HG03066 (cell line): ENCODE measurements at regions not wholly inside any gene's neighbourhood (a gene's known extent, or its start where the extent isn't known, plus 50 kb on each side); places are given as distances from the start of the nearest gene placed in this dataset.
"Not testable (repeated sequence)": the region's sequence is repeated elsewhere in the genome, so short reads cannot be mapped to it uniquely, and the experiment has no call there.

ENCODE experiments used
- ATAC-seq: cut with Tn5 transposase; IDR thresholded peaks from one replicate; pipeline ENCODE4 v1.9.1; 2021; ENCODE audit warnings: low read depth; ENCODE audit not compliant: unreplicated experiment

DNA sequence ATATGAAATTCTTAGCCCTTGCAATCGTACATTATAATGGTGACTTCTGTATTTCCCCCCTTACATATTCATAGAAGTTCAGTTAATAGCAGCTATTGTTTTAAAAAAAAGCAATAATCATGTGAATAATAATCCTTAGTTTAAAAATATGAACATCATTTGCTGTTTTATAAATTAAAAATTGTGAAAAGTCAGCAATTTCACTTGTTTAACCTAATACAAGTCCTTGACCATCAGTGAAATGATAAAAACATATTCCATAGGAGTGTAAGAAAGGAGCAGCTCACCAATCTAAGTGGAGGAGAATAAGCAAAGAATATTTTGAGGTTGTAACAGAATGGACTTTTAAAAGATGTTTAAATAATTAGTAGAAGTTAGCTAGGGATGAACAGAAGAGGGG, 650.2 kb downstream of the SUCLG1 start:
- no peak for ATAC-seq

DNA sequence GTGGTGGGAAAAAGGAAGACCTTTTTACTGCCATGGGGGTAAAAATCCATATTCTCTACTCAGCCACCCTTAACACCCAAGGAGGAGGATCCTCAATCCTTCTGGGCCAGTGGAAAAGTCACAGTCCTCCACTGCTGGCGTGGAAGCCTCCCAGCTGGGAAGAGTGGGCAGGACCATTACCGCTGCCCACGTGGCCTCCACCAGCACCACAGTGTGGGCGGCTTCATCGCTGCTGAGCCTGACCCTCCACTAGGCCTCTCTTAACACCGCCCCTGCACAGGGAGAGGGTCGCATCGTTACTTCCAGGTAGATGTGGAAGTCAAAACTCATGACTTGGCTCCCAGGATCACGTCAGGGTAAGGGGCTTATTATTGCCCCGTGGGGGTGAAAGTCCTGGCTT, 656.5 kb downstream of the SUCLG1 start:
- no peak for ATAC-seq

DNA sequence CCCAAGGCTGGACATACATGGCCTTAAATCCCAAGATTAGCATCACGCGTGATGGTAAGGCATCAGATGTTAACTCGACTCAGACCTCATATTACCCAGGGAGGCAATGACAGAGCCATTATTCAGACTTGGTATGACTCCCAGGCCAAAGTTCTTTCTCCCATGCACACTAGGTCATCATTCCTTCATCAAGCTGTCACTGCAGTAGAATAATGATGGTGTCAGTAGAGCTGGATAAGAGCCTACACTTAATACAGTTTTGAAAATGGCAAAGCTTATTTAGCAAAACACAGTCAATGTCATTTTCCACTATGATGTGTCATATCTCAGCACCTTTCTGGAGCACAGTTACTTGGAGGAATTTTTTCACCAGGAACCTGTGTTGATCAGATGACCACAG, 663.3 kb downstream of the SUCLG1 start:
- no peak for ATAC-seq

DNA sequence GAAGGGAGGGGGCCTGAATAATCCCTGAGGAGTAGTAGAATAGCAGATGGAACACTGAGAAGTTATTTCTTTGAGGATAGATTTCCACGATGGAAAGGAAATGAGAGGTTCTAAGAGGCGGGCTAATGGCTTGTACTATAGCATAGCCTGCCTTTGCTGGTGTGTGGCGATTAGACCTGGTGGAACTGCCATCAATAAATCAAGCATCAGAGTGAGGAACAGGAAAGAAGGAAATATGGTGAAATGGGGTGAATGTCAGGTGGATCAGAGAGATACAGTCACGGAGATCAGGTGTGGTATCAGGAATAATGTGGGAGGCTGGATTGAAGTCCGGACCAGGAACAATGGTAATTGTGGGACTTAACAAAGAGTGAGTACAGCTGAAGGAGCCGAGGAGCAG, 668.6 kb downstream of the SUCLG1 start:
- not testable (repeated sequence) for ATAC-seq

DNA sequence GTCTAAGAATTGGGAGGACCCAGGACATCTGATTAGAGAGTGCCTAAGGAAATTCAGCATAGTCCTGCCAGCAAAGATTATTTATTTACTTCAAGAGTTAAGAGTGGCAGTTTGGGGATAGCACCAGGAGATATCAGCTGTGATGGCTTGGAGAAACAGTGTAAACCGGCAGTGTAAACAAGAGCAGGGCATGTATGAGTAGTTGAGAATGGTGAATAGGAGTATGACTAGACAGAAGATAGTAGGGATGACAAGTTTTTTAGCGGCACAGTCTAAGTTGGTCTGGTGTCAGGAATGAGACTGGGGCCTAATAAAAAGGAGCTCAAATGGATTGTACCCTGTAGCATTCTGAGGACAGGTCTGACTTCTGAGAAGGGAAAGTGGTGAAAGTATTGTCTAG, 669.4 kb downstream of the SUCLG1 start:
- ATAC-seq: not testable (repeated sequence)

DNA sequence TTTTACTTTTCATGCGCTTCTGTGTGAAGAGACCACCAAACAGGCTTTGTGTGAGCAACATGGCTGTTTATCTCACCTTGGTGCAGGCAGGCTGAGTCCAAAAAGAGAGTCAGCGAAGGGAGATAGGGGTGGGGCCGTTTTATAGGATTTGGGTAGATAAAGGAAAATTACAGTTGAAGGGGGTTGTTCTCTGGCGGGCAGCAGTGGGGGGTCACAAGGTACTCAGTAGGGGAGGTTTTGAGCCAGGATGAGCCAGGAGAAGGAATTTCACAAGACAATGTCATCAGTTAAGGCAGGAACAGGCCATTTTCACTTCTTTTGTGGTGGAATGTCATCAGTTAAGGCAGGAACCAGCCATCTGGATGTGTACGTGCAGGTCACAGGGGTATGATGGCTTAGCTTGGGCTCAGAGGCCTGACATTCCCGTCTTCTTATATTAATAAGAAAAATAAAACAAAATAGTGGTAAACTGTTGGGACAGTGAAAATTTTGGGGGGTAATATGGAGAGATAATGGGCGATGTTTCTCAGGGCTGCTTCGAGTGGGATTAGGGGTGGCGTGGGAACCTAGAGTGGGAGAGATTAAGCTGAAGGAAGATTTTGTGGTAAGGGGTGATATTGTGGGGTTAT, 670.0 kb downstream of the SUCLG1 start:
- not testable (repeated sequence) for ATAC-seq

DNA sequence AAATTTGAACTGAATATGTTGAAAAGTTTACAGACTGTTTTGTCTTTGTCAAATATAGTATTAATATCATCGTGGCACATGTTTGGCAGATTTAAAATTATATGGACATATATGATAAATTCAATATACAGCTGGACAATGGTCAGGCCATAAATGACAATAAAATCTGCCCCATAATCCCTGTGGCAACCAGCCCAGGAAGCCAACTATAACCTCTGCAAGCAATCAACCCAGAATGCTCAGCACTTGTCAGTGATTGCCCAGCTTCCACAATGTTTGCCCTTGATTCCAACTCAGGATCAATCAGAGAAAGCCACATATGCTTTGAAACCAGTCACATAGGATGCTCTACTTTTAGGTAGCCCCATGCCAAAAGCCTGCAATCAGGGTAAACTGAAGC, 671.9 kb downstream of the SUCLG1 start:
- no peak for ATAC-seq

DNA sequence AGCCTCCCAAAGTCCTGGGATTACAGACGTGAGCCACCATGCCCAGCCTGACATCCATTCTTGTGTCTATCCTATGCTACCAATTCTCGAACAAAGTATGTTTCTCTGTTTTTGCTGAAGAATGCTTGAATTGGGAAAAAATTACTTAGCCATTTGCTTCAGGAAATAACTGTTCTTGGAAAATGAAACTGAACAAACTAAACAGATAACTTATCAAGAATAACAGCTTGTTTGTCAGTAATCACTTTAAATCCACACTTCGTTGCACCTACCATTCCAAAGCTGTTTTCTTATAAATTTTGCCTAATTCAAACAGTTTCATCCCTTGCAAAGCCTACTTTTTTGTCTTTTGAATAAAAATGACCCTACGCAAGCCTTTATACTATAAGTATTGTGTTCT, 672.9 kb downstream of the SUCLG1 start:
- no peak for ATAC-seq

DNA sequence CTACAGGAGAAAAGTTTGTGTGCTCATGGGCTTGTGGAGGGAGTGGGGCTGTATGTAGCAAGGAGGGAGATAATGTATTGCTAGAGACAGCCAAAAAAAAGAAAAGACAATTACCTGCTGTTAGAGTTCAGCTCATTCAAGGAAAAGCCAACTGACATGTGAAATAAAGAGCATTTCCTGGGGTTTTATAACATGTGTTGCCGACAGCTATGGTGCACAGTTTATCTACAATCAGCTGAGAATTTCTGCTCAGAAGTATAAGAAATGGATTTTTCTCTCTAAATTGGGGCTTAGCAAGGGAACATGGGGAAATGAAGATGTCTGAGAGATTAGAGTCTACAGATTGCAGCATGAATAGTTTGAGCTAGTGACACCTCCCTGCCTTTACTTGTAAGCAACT, 674.1 kb downstream of the SUCLG1 start:
- no peak for ATAC-seq

DNA sequence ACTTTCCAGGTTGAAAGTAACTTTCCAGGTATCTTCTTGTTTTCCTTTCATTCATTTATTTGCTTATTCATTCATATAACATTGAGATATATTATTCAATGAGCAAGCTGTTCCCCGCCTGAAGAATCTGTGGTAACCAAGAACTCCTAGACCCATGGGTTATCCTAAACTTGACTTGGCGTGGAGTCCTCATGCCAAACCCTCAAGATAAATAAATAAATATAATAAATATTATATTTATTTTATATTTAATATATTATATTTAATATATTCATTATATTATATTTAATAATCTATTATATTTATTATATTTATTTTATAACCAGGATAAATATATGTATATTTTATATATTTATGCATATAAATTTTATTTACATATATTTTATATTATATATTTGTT, 674.8 kb downstream of the SUCLG1 start:
- ATAC-seq: no peak

DNA sequence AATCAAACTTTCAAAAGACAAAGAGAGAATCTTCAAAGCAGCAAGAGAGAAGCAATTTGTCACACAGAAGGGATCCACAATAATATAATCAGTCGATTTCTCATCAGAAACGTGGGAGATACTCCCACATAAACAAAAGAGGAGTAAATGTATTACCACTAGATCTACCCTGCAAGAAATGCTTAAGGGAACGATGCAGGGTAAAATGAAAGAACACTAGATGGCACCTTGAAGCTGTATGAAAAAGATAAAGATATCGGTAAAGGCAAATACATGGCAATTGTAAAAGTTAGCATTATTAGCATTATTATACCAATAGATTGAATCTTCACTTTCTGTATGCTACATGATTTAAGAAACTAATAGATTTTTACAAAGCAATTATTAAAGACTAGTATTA, 677.0 kb downstream of the SUCLG1 start:
- no peak for ATAC-seq

DNA sequence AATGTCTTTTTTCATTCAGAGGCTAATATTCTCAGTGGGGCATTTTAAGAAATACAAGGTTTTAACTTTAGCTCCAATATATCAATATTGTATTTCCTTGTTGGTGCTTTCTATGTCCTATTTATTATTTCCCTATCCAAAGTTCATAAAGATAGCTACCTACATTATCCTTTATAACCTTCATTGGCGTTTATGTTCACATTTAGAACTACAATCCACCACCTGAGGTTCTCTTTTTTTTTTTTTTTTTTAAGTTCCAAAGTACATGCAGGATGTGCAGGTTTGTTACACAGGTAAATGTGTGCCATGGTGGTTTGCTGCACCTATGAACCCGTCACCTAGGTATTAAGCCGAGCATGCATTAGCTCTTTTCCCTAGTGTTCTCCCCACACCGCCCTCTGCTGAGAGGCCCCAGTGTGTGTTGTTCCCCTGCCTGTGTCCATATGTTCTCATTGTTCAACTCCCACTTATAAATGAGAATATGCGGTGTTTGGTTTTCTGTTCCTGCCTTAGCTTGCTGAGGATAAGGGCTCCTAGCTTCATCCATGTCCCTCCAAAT, 694.6 kb downstream of the SUCLG1 start:
- no peak for ATAC-seq

DNA sequence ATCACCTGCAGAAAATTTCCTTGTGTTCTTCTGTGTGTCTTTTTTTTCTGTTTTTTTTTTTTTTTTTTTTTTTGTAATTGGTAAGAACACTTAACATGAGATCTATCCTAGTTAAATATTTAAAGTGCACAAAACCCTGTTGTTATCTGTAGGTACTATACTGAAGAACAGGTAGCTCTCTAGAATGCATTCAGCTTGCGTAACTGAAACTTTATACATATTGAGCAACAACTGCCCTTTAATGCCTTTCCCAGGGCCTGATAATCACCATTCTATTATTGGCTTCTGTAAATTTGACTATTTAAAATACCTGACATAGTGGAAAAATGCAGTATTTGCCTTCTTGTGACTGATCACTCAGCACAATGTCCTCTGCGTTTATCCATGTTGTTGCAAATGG, 701.8 kb downstream of the SUCLG1 start:
- no peak for ATAC-seq

DNA sequence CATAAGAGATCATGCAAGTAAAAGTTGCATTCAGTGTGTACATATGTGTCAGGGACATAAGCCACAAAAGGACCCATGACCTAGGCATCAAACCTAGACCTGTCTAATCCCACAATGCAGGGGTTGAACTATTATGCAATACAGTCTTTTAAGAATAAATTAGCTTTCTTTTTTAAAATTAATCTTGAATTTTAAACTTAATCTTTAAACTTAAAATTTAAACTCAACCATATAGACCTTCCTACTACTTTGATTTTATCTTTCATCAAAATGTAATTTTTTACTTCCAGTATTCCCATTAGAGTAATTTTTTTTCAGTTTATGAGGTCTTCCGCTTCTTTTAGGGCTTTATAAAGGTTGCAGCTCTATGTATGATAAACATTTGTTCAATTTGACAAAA, 702.9 kb downstream of the SUCLG1 start:
- ATAC-seq: no peak

DNA sequence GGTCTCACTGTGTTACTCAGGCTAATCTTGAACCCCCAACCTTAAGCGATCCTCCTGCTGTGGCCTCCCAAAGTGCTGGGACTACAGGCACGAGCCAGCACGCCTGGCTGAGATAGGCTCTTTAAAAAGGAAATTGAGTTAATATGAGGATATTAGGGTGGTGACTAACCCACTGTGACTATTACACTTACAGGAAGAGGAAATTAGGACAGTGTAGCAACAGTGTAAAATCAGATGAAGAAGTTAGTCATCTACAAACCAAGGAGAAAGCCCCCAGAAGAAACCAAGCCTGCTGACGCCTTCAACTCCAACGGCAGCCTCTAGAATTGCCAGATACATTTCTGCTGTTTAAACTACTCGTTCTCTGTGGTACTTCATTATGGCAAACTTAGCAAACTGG, 711.9 kb downstream of the SUCLG1 start:
- no peak for ATAC-seq

DNA sequence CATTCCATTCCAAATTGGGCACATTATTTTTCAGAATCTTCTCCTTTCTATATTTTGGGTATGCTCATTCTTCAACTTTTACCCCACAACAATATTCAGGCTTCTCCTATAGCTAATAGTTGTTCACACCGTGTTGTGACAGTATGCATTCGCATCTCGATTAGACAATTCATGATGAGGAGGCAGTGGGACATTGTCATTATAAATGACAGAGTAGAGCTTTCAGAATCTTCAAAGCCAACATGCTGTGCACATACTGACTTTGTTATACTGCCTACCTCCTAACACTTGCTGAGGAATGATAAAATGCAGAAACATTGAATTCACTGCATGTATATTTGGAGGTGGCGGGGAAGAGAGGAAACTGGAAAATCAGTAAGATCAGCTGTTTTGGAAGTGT, 714.2 kb downstream of the SUCLG1 start:
- ATAC-seq: no peak

DNA sequence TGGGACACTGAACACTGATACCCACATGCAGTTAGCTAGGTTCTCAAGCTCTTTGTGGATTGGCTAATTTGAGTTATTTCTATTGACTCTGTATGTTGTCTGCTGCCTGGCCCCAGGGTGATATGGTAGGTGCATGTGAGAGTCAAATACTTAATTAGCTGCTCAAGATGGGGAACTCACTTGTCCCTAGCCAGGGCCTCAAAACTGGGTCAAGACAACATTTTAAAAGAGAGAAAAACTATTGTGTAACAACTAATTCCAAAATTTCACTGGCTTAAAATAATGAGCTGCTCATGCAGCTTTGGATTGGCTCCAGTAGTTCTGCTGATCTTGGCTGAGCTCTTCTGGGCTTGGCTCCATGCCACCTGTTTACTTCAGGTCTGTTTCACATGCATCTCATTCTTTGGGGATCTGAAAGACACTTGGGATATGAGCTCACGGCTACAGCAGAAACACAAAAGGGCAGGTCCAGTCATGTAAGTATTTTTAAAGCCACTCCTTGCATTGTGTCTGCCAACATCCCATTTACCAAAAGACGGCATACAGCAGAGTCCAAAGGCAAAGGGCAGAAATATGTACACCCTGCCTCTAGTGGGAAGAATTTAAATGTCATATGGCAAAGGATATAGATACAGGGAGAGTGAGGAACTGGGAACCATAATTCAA, 716.8 kb downstream of the SUCLG1 start:
- no peak for ATAC-seq

DNA sequence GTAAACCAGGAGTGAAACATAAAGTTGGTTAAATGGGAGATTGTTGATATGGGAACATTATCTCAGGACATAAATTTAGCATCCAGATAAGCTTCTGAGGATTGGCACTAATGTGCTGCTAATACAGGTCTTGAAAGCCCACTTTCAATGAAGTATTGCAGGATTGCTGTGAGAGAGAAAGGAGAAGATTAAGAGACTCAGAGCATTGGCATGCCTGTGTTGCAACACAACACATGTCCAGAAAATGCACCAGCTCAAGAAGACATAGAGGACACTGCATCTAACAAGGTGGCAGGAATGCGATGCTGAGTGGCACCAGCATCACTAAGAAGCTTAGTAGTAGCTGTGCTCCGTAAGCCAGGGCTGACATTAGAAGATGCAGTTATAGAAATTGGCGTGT, 728.9 kb downstream of the SUCLG1 start:
- no peak for ATAC-seq

DNA sequence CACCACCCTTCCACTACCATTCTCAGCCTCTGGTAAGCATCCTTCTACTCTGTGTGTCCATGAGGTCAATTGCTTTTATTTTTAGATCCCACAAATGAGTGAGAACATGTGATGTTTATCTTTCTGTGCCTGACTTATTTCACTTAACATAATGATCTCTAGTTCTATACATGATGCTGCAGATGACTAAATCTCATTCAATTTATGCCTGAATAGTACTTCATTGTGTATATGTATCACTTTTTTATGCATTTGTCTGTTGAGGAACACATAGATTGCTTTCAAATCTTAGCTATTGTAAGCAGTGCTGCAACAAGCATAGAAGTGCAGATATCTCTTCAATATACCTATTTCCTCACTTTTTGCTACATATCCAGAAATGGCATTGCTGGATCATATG, 733.3 kb downstream of the SUCLG1 start:
- ATAC-seq: no peak

DNA sequence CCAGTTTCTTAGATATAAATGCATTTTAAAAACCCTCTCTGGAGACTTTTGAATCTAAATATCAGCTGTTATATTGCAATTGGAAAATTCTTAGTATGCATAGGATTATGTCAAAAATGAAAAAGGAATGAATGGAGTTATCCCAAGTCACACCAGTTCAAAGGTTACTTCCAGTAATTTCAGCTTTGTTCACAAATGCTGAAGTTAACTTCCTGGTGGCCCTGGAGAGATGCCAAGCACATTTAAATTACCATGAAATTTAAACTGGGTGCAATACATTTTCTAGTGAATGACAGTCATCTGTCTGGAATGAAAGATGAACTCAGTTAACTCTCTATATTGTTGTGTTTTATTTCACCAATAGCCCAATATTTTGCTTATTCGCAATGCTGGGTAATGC, 753.9 kb downstream of the SUCLG1 start:
- ATAC-seq: no peak

DNA sequence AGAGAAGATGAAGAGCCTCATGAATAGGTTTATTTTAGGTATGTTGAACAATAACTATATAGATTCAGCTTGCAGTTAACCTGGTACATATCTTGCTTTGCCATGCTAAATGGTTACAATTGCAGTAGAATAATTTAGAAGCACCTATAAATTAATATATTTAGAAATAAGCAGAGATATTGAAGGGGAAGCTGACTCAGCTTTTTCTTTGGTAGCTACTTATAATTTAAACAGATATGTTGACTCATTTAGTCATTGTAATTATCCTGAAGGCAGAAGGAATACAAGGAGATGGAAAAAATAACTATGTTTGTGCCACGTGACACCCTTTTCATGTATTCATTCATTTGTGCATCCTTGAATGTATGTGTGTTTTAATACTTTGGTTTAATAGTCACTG, 755.5 kb downstream of the SUCLG1 start:
- no peak for ATAC-seq

DNA sequence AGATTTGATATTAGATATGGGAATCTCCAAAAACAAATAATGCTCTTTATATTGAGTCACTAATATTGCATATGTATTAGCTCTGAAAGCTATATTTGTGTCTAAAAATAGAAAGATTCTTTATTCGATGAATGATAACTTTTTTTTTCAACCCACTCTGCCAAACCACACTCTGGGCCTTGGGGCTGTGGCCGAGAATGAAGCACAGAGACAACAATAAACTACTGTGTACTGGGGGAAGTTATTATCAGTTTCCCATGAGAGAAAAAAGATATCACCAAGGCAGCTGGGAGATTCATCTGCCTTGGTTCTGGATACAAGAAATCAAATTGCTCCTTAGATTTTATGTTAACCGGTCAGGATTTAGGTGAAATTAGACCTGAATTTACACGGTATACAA, 762.2 kb downstream of the SUCLG1 start:
- ATAC-seq: no peak
